Neural cell (in vitro differentiated cells): ENCODE measurements at regions not wholly inside any gene's neighbourhood (a gene's known extent, or its start where the extent isn't known, plus 50 kb on each side); places are given as distances from the start of the nearest gene placed in this dataset.

Source experiments
- H2AFZ ChIP-seq: fragments of 200-600, 300-800 bp; sonication (generic), shearing (Covaris generic); 2 replicates; pipeline ENCODE4 v1.6.0; 2014; ENCODE audit warnings: low read depth, mild to moderate bottlenecking, antibody characterized with exemption, low read length, moderate library complexity
- H3F3A ChIP-seq: fragments of 200-600 bp; shearing (Covaris generic); 2 replicates; pipeline ENCODE4 v1.6.1; 2016; ENCODE audit warnings: mild to moderate bottlenecking, moderate library complexity, mixed read lengths, antibody characterized with exemption, low read length; ENCODE audit not compliant: insufficient read depth, poor library complexity, severe bottlenecking
- H3K27ac ChIP-seq: fragments of 200-600, 300-800 bp; sonication (generic), shearing (Covaris generic); 2 replicates; pipeline ENCODE4 v1.5.1; 2014; ENCODE audit warnings: mild to moderate bottlenecking, low read length, moderate library complexity
- H3K27me3 ChIP-seq: fragments of 300-800, 200-600 bp; sonication (generic), shearing (Covaris generic); 2 replicates; pipeline ENCODE4 v1.6.0; 2014; ENCODE audit warnings: mild to moderate bottlenecking, low read depth, low read length, moderate library complexity; ENCODE audit not compliant: insufficient read depth
- H3K36me3 ChIP-seq: fragments of 300-800, 200-600 bp; sonication (generic), shearing (Covaris generic); 2 replicates; pipeline ENCODE4 v1.5.1; 2014; ENCODE audit warnings: mild to moderate bottlenecking, antibody characterized with exemption, low read length, moderate library complexity; ENCODE audit not compliant: insufficient read depth
- H3K4me2 ChIP-seq: fragments of 300-800, 200-600 bp; sonication (generic), shearing (Covaris generic); 2 replicates; pipeline ENCODE4 v1.6.0; 2014; ENCODE audit warnings: mild to moderate bottlenecking, low read length
- H3K4me3 ChIP-seq: fragments of 300-800, 200-600 bp; sonication (generic), shearing (Covaris generic); 2 replicates; pipeline ENCODE4 v1.5.1; 2014; ENCODE audit warnings: mild to moderate bottlenecking, low read length, moderate library complexity
- H3K79me2 ChIP-seq: fragments of 200-600 bp; shearing (Covaris generic); replicated peaks from 2 replicates; pipeline ENCODE4 v1.6.0; 2014; ENCODE audit warnings: mild to moderate bottlenecking, low read length, moderate library complexity; ENCODE audit not compliant: insufficient read depth
- H3K9ac ChIP-seq: fragments of 300-800, 200-600 bp; sonication (generic), shearing (Covaris generic); 2 replicates; pipeline ENCODE4 v1.6.1; 2016; ENCODE audit warnings: mild to moderate bottlenecking, low read length, mixed read lengths
- H3K9me2 ChIP-seq: fragments of 200-600 bp; shearing (Covaris generic); 2 replicates; pipeline ENCODE4 v1.6.1; 2016; ENCODE audit warnings: mild to moderate bottlenecking, low read length, mixed read lengths; ENCODE audit not compliant: insufficient read depth
- H3K9me3 ChIP-seq: fragments of 200-600, 300-800 bp; sonication (generic), shearing (Covaris generic); 2 replicates; pipeline ENCODE4 v1.6.1; 2016; ENCODE audit warnings: mild to moderate bottlenecking, mixed run types, low read length, moderate library complexity, mixed read lengths
- H4K20me1 ChIP-seq: fragments of 200-600 bp; shearing (Covaris generic); 2 replicates; pipeline ENCODE4 v1.6.1; 2016; ENCODE audit warnings: mild to moderate bottlenecking, mixed run types; ENCODE audit not compliant: insufficient read depth
- EP300 ChIP-seq: fragments of 450-650 bp; conservative IDR thresholded peaks from 2 replicates; pipeline ENCODE4 v1.6.1; 2014; ENCODE audit warnings: antibody characterized with exemption, mild to moderate bottlenecking, moderate library complexity; ENCODE audit not compliant: poor library complexity, severe bottlenecking
- EZH2 ChIP-seq: fragments of 200-600, 300-800 bp; shearing (Covaris generic), sonication (generic); IDR thresholded peaks from 2 replicates; pipeline ENCODE4 v1.6.1; 2014; ENCODE audit warnings: antibody characterized with exemption, low read length, borderline replicate concordance, mild to moderate bottlenecking; ENCODE audit not compliant: insufficient read depth, poor library complexity, severe bottlenecking
- MXI1 ChIP-seq: fragments of 450-650 bp; conservative IDR thresholded peaks from 2 replicates; pipeline ENCODE4 v1.6.1; 2014; ENCODE audit warnings: antibody characterized with exemption, mild to moderate bottlenecking; ENCODE audit not compliant: poor library complexity, severe bottlenecking
- POLR2AphosphoS5 ChIP-seq: IDR thresholded peaks from 2 replicates; pipeline ENCODE4 v1.6.1; 2012
- RAD21 ChIP-seq: fragments of 450-650 bp; conservative IDR thresholded peaks from 2 replicates; pipeline ENCODE4 v1.6.1; 2014; ENCODE audit warnings: antibody characterized with exemption, mild to moderate bottlenecking, moderate library complexity
- SMC3 ChIP-seq: fragments of 450-650 bp; conservative IDR thresholded peaks from 2 replicates; pipeline ENCODE4 v1.6.1; 2014; ENCODE audit warnings: antibody characterized with exemption, mild to moderate bottlenecking, moderate library complexity; ENCODE audit not compliant: poor library complexity
- TAF1 ChIP-seq: IDR thresholded peaks from 2 replicates; pipeline ENCODE4 v1.6.1; 2012; ENCODE audit warnings: low read depth
- TF ChIP-seq, protein P1 (sequence below): fragments of 450-650 bp; IDR thresholded peaks from 2 replicates; pipeline ENCODE4 v1.5.1; 2014; ENCODE audit warnings: antibody characterized with exemption, mild to moderate bottlenecking, moderate library complexity; ENCODE audit not compliant: poor library complexity, severe bottlenecking
- TF ChIP-seq, protein P2 (sequence below): IDR thresholded peaks from 2 replicates; pipeline ENCODE4 v1.6.1; 2012; ENCODE audit warnings: borderline replicate concordance

DNA sequence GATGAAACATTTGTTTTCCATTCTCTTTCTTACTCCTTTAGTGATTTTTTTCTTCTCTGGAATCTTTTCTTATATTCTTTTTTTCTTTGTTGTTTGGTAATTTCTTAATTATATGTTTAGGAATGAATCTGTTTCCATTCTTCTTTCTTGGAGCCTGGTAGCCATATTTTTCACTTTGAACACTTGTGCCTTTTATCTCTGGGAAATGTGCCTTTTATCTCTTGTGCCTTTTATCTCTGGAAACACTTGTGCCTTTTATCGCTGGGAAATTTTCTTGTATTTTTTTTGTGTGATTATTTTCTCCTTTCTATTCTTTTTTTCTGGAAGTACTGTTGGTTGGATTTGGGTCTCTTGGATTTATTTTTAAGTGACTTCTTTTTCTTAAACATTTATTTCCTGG, 118.2 kb downstream of the LEPR start:
- Histone ChIP-seq H3F3A (no peaks in the 10 kb centered on the region), H3K4me3 (no peak overlapping the region), H3K9me3 (no peaks in the 10 kb centered on the region), H3K79me2 (no peaks in the 10 kb centered on the region), H4K20me1 (no peaks in the 10 kb centered on the region), H3K36me3 (no peaks in the 10 kb centered on the region), H3K9me2 (no peaks in the 10 kb centered on the region), H3K27me3 (no peaks in the 10 kb centered on the region), H2AFZ (no peak overlapping the region), H3K27ac (no peak overlapping the region), H3K9ac (no peak overlapping the region), H3K4me2 (no peak overlapping the region)
- TF ChIP-seq, protein P1, sequence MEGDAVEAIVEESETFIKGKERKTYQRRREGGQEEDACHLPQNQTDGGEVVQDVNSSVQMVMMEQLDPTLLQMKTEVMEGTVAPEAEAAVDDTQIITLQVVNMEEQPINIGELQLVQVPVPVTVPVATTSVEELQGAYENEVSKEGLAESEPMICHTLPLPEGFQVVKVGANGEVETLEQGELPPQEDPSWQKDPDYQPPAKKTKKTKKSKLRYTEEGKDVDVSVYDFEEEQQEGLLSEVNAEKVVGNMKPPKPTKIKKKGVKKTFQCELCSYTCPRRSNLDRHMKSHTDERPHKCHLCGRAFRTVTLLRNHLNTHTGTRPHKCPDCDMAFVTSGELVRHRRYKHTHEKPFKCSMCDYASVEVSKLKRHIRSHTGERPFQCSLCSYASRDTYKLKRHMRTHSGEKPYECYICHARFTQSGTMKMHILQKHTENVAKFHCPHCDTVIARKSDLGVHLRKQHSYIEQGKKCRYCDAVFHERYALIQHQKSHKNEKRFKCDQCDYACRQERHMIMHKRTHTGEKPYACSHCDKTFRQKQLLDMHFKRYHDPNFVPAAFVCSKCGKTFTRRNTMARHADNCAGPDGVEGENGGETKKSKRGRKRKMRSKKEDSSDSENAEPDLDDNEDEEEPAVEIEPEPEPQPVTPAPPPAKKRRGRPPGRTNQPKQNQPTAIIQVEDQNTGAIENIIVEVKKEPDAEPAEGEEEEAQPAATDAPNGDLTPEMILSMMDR, result no peak
- TF ChIP-seq, protein P2, sequence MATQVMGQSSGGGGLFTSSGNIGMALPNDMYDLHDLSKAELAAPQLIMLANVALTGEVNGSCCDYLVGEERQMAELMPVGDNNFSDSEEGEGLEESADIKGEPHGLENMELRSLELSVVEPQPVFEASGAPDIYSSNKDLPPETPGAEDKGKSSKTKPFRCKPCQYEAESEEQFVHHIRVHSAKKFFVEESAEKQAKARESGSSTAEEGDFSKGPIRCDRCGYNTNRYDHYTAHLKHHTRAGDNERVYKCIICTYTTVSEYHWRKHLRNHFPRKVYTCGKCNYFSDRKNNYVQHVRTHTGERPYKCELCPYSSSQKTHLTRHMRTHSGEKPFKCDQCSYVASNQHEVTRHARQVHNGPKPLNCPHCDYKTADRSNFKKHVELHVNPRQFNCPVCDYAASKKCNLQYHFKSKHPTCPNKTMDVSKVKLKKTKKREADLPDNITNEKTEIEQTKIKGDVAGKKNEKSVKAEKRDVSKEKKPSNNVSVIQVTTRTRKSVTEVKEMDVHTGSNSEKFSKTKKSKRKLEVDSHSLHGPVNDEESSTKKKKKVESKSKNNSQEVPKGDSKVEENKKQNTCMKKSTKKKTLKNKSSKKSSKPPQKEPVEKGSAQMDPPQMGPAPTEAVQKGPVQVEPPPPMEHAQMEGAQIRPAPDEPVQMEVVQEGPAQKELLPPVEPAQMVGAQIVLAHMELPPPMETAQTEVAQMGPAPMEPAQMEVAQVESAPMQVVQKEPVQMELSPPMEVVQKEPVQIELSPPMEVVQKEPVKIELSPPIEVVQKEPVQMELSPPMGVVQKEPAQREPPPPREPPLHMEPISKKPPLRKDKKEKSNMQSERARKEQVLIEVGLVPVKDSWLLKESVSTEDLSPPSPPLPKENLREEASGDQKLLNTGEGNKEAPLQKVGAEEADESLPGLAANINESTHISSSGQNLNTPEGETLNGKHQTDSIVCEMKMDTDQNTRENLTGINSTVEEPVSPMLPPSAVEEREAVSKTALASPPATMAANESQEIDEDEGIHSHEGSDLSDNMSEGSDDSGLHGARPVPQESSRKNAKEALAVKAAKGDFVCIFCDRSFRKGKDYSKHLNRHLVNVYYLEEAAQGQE, result no peak
- no peak for TF ChIP-seq POLR2AphosphoS5
- TF ChIP-seq SMC3, result no peak
- TF ChIP-seq EP300, result no peak

DNA sequence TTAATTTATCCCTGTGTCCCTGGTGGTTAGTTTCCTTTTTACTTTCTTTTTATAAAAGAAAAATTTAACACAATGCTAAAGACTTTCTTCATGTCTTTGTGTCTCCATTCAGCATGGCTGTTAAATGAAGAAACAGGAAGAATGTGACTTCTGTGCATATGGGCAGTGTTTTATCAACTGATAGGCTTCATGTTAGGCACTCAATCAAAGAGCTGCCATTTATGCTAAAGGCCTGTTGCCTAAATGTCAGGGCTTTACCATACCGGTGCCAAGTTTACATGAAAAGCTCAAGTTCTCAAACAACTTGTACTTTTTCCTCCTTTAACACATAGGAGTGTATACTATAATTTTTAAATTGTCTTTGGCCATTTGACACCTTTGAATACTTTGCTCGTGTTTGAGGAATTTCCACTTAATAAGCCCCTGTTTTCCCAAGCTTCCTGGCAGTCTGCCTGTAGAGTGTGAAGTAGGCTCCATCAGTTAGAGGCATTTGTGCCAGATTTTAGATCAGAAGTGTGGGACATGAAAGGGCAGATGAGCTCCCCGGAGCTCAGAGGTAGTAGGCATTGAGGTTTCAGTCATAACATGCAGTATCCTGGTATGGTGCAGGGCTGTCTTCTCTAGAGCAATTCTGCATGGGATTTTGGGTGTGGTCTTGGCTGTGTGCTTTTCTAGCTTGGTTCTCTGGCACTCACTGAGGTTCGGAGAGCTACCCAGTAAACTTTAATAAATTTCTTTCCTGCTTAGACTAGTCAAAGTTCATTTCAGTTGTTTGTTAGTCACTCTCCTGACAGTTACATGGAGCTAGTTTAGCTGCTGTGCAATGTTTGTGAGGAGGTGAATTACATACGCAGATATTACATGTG, 119.0 kb downstream of the LEPR start:
- H3K4me2 ChIP-seq, result no peak overlapping the region
- H3K9ac ChIP-seq, result no peak overlapping the region
- no peak overlapping the region for H3K27ac ChIP-seq
- no peaks in the 10 kb centered on the region for H3K79me2 ChIP-seq
- TF ChIP-seq SMC3 (no peak), RAD21 (no peak), EZH2 (no peak), MXI1 (no peak), POLR2AphosphoS5 (no peak), TAF1 (no peak), EP300 (no peak)
- TF ChIP-seq, protein P2, result no peak
- TF ChIP-seq, protein P1, result no peak
- no peaks in the 10 kb centered on the region for H3K9me3 ChIP-seq
- no peaks in the 10 kb centered on the region for H3K36me3 ChIP-seq
- H3F3A ChIP-seq, result no peaks in the 10 kb centered on the region
- no peaks in the 10 kb centered on the region for H4K20me1 ChIP-seq
- H3K9me2 ChIP-seq, result no peaks in the 10 kb centered on the region
- no peak overlapping the region for H2AFZ ChIP-seq
- no peak overlapping the region for H3K4me3 ChIP-seq
- H3K27me3 ChIP-seq, result no peaks in the 10 kb centered on the region
